Thyroid gland (tissue), 4 donors: ENCODE measurements at regions not wholly inside any gene's neighbourhood (a gene's known extent, or its start where the extent isn't known, plus 50 kb on each side); places are given as distances from the start of the nearest gene placed in this dataset.

Source experiments
- POLR2A ChIP-seq, 2 donors: fragments of 450-650 bp; IDR thresholded peaks; one replicate each; pipeline ENCODE4 v1.6.1; 2017; ENCODE audit warnings: antibody characterized with exemption in 2 of 2, mild to moderate bottlenecking in 2 of 2, moderate library complexity in 1 of 2
- TF ChIP-seq, protein P1 (sequence below), 6 experiments: fragments of 200-600 bp in 3 of 6; fragments of 450-650 bp in 3 of 6; sonication (generic) in 3 of 6; IDR thresholded peaks; one replicate each; pipeline ENCODE4 v1.5.1; 2016 to 2019; ENCODE audit warnings: antibody characterized with exemption in 6 of 6, mild to moderate bottlenecking in 2 of 6, inconsistent platforms in 1 of 6, moderate library complexity in 1 of 6

GRCh38 chr10:130901311-130902165 lies 410.0 kb downstream of the TCERG1L start:
- TF ChIP-seq, protein P1, sequence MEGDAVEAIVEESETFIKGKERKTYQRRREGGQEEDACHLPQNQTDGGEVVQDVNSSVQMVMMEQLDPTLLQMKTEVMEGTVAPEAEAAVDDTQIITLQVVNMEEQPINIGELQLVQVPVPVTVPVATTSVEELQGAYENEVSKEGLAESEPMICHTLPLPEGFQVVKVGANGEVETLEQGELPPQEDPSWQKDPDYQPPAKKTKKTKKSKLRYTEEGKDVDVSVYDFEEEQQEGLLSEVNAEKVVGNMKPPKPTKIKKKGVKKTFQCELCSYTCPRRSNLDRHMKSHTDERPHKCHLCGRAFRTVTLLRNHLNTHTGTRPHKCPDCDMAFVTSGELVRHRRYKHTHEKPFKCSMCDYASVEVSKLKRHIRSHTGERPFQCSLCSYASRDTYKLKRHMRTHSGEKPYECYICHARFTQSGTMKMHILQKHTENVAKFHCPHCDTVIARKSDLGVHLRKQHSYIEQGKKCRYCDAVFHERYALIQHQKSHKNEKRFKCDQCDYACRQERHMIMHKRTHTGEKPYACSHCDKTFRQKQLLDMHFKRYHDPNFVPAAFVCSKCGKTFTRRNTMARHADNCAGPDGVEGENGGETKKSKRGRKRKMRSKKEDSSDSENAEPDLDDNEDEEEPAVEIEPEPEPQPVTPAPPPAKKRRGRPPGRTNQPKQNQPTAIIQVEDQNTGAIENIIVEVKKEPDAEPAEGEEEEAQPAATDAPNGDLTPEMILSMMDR (IDR thresholded peaks at IDR 0.05), result no peak
- TF ChIP-seq POLR2A (IDR thresholded peaks at IDR 0.05), result no peak
